ENCODE measurements at regions not wholly inside any gene's neighbourhood (a gene's known extent, or its start where the extent isn't known, plus 50 kb on each side); places are given as distances from the start of the nearest gene placed in this dataset.
A peak's percentile ranks its signal among the peaks of the same experiment; 100 is the strongest.

- DNase-seq (ENCODE audit: extremely low read depth in 1 of 4, low spot score in 3 of 4) (no peak), FAIRE-seq (no peak), ATAC-seq (no peak)
- in situ Hi-C loops (cut with MboI), result no loop called here
- Histone ChIP-seq H4K20me1 (replicated peaks; ENCODE audit: control insufficient read depth, insufficient read depth, low read length) (no peaks in the 10 kb centered on the region), H3K36me3 (ENCODE audit: control insufficient read depth, insufficient read depth, low read length) (no peaks in the 10 kb centered on the region), H3K9ac (ENCODE audit: insufficient read depth in 1 of 2, low read depth in 2 of 2, low read length in 2 of 2) (no peak overlapping the region), H2AFZ (ENCODE audit: low read depth, low read length) (no peak overlapping the region), H3K4me3 (no peak overlapping the region), H3K4me2 (ENCODE audit: insufficient read depth, low read length) (no peak overlapping the region), H3K4me1 (replicated peaks in 1 of 2; ENCODE audit: control insufficient read depth in 2 of 2, insufficient read depth in 2 of 2, low read length in 2 of 2) (no peaks in the 10 kb centered on the region), H3K27me3 (ENCODE audit: control insufficient read depth in 2 of 2, insufficient read depth in 2 of 2, low read length in 2 of 2) (no peaks in the 10 kb centered on the region), H3K9me1 (ENCODE audit: control insufficient read depth, insufficient read depth, low read length) (no peaks in the 10 kb centered on the region), H3K79me2 (ENCODE audit: control insufficient read depth, insufficient read depth, low read length) (no peaks in the 10 kb centered on the region), H3K27ac (ENCODE audit: extremely low read depth, low read depth, low read length) (no peak overlapping the region), H3K9me3 (replicated peaks; ENCODE audit: control insufficient read depth, insufficient read depth, low read depth, low read length) (no peaks in the 10 kb centered on the region; the same call in 1 of the 2 replicates)
- CTCF ChIA-PET (ENCODE audit: low intra/inter-chr PET ratio), result no interaction called here
- no TSS peak for BruUV-seq (replicated peaks)
- TF ChIP-seq, protein P1, sequence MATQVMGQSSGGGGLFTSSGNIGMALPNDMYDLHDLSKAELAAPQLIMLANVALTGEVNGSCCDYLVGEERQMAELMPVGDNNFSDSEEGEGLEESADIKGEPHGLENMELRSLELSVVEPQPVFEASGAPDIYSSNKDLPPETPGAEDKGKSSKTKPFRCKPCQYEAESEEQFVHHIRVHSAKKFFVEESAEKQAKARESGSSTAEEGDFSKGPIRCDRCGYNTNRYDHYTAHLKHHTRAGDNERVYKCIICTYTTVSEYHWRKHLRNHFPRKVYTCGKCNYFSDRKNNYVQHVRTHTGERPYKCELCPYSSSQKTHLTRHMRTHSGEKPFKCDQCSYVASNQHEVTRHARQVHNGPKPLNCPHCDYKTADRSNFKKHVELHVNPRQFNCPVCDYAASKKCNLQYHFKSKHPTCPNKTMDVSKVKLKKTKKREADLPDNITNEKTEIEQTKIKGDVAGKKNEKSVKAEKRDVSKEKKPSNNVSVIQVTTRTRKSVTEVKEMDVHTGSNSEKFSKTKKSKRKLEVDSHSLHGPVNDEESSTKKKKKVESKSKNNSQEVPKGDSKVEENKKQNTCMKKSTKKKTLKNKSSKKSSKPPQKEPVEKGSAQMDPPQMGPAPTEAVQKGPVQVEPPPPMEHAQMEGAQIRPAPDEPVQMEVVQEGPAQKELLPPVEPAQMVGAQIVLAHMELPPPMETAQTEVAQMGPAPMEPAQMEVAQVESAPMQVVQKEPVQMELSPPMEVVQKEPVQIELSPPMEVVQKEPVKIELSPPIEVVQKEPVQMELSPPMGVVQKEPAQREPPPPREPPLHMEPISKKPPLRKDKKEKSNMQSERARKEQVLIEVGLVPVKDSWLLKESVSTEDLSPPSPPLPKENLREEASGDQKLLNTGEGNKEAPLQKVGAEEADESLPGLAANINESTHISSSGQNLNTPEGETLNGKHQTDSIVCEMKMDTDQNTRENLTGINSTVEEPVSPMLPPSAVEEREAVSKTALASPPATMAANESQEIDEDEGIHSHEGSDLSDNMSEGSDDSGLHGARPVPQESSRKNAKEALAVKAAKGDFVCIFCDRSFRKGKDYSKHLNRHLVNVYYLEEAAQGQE (IDR thresholded peaks at IDR 0.05; ENCODE audit: borderline replicate concordance), result peak; percentile 22; the same call in 1 of the 2 replicates
- TF ChIP-seq, protein P1 (CRISPR knock-in tag; IDR thresholded peaks at IDR 0.05; ENCODE audit: low read depth), result no peak
- no peak for TF ChIP-seq ZNF695 (CRISPR knock-in tag; IDR thresholded peaks at IDR 0.05)
- 0% methylated on average over 3 of the region's 3 CpGs for WGBS (ENCODE audit: insufficient coverage, low coverage, missing lambda C conversion rate)
- intact Hi-C loops (cut with micrococcal nuclease), result no loop called here
- POLR2A ChIA-PET, result no interaction called here
Measured at GRCh38 chr13:107518292-107518691, 697.0 kb downstream of the LIG4 start.

All from K562 (cell line).